ENCODE measurements at regions not wholly inside any gene's neighbourhood (a gene's known extent, or its start where the extent isn't known, plus 50 kb on each side); places are given as distances from the start of the nearest gene placed in this dataset.

DNA sequence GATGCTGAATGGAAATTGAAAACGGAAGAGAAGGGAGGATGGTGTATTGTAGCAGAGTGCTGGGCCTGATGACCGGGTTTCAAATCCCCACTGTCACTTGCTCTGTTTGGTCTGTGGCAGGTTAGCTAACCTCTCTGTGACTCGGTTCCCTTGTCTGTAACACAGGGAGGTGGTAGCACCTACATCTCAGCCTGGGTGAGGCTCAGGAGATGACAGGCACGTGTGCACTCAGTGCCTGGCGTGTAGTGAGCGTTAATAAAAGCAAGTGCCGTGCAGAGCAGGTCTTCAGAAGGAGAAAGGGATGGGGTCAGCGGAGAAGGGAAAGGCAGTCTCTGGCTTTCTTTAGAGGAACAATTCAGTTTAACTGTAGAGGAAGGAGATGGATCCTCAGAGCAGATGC lies 125.5 kb upstream of the SMIM21 start:
- Histone ChIP-seq H3K4me2 (ENCODE audit: insufficient read depth, low read length) (no peak overlapping the region), H3K36me3 (ENCODE audit: control insufficient read depth, insufficient read depth, low read length) (no peaks in the 10 kb centered on the region), H3K79me2 (ENCODE audit: control insufficient read depth, insufficient read depth, low read length) (no peaks in the 10 kb centered on the region), H3K9me3 (replicated peaks; ENCODE audit: control insufficient read depth, insufficient read depth, low read depth, low read length) (no peaks in the 10 kb centered on the region), H3K9ac (ENCODE audit: insufficient read depth in 1 of 2, low read depth in 2 of 2, low read length in 2 of 2) (no peak overlapping the region), H3K4me3 (no peak overlapping the region), H3K27me3 (ENCODE audit: control insufficient read depth in 2 of 2, insufficient read depth in 2 of 2, low read length in 2 of 2) (peaks cover 0 to 3% of the 10 kb centered on the region in 2 experiments; a peak in 1 of 5 replicates), H4K20me1 (replicated peaks; ENCODE audit: control insufficient read depth, insufficient read depth, low read length) (no peaks in the 10 kb centered on the region), H3K4me1 (replicated peaks in 1 of 2; ENCODE audit: control insufficient read depth in 2 of 2, insufficient read depth in 2 of 2, low read length in 2 of 2) (no peaks in the 10 kb centered on the region; a peak in 1 of 5 replicates), H3K9me1 (ENCODE audit: control insufficient read depth, insufficient read depth, low read length) (no peaks in the 10 kb centered on the region), H2AFZ (ENCODE audit: low read depth, low read length) (no peak overlapping the region), H3K27ac (ENCODE audit: extremely low read depth, low read depth, low read length) (no peak overlapping the region)
- in situ Hi-C loops (cut with MboI) = no loop called here
- DNase-seq (ENCODE audit: extremely low read depth in 1 of 4, low spot score in 3 of 4) (no peak), ATAC-seq (no peak), FAIRE-seq (no peak)
- POLR2A ChIA-PET = no interaction called here
- TF ChIP-seq TRIM28 (IDR thresholded peaks at IDR 0.05) = no peak
- TF ChIP-seq TOE1 (IDR thresholded peaks at IDR 0.05; ENCODE audit: borderline replicate concordance) = no peak
- no peak for TF ChIP-seq TOE1 (CRISPR knock-in tag; IDR thresholded peaks at IDR 0.05; ENCODE audit: borderline replicate concordance, low read depth)
- no peak for TF ChIP-seq SIRT6 (IDR thresholded peaks at IDR 0.05; ENCODE audit: low read depth, low read length)
- no peak for TF ChIP-seq SMARCB1 (IDR thresholded peaks at IDR 0.05; ENCODE audit: insufficient read length, low read depth)
- no peak for TF ChIP-seq ZNF780A (CRISPR knock-in tag; IDR thresholded peaks at IDR 0.05)
- TF ChIP-seq NFIX (CRISPR knock-in tag; IDR thresholded peaks at IDR 0.05; ENCODE audit: low read depth) = no peak
- TF ChIP-seq, protein P1, sequence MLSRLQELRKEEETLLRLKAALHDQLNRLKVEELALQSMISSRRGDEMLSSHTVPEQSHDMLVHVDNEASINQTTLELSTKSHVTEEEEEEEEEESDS (CRISPR knock-in tag; IDR thresholded peaks at IDR 0.05) = no peak
- TF ChIP-seq CHD2 (IDR thresholded peaks at IDR 0.05; ENCODE audit: low read depth, low read length) = no peak
- TF ChIP-seq ZNF444 (CRISPR knock-in tag; IDR thresholded peaks at IDR 0.05) = no peak
- no peak for TF ChIP-seq ETV1 (tag; conservative IDR thresholded peaks at IDR 0.05; ENCODE audit: low read depth)
- TF ChIP-seq DPF2 (IDR thresholded peaks at IDR 0.05) = no peak
- TF ChIP-seq BDP1 (IDR thresholded peaks at IDR 0.05; ENCODE audit: insufficient read depth, insufficient read length) = no peak
- TF ChIP-seq ARNT (IDR thresholded peaks at IDR 0.05) = no peak
- no peak for TF ChIP-seq ZBTB7A (IDR thresholded peaks at IDR 0.05; ENCODE audit: borderline replicate concordance, control insufficient read depth, low read depth, low read length)
- TF ChIP-seq CBX8 (IDR thresholded peaks at IDR 0.05; ENCODE audit: borderline replicate concordance, extremely low read depth, low read depth, low read length, poor library complexity, severe bottlenecking) = no peak
- TF ChIP-seq, protein P2, sequence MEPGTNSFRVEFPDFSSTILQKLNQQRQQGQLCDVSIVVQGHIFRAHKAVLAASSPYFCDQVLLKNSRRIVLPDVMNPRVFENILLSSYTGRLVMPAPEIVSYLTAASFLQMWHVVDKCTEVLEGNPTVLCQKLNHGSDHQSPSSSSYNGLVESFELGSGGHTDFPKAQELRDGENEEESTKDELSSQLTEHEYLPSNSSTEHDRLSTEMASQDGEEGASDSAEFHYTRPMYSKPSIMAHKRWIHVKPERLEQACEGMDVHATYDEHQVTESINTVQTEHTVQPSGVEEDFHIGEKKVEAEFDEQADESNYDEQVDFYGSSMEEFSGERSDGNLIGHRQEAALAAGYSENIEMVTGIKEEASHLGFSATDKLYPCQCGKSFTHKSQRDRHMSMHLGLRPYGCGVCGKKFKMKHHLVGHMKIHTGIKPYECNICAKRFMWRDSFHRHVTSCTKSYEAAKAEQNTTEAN (CRISPR knock-in tag; IDR thresholded peaks at IDR 0.05) = no peak
- no peak for TF ChIP-seq ZC3H4 (CRISPR knock-in tag; IDR thresholded peaks at IDR 0.05; ENCODE audit: borderline replicate concordance)
- no peak for TF ChIP-seq RB1 (IDR thresholded peaks at IDR 0.05; ENCODE audit: low read depth)
- CTCF ChIA-PET (ENCODE audit: low intra/inter-chr PET ratio) = no interaction called here
- WGBS (ENCODE audit: insufficient coverage, low coverage, missing lambda C conversion rate) = 0% methylated on average over 8 of the region's 8 CpGs
- no TSS peak for BruUV-seq (replicated peaks)
- intact Hi-C loops (cut with micrococcal nuclease) = no loop called here

Measured in K562 (cell line).